IMR-90 (cell line): ENCODE measurements at regions not wholly inside any gene's neighbourhood (a gene's known extent, or its start where the extent isn't known, plus 50 kb on each side); places are given as distances from the start of the nearest gene placed in this dataset.

Experiments used
- ATAC-seq: fragments of 200-7000 bp; cut with Tn5 transposase; 2 replicates; pipeline ENCODE4 v1.9.1; 2020; ENCODE audit warnings: low read depth, mild to moderate bottlenecking, moderate library complexity
- BruUV-seq: library from RNA; stranded (reverse); fragments of 400-500 nt; replicated peaks from 2 replicates; lab custom pipeline; 2021; lab: Mats Ljungman, UMichigan
- CTCF ChIA-PET: fragments of 300-600 bp; formaldehyde crosslinking; extraction: SDS; loops from one replicate; lab custom pipeline; 2021; ENCODE audit warnings: antibody characterized with exemption; lab: Yijun Ruan, JAX
- POLR2A ChIA-PET: fragments of 300-600 bp; sonication (Branson Sonifier 250); formaldehyde crosslinking; loops from one replicate; lab custom pipeline; 2022; ENCODE audit warnings: antibody characterized with exemption; ENCODE audit not compliant: unreplicated experiment; lab: Charles Lee
- DNase-seq: peaks from one replicate; pipeline ENCODE4 v3.0.0; 2013
- H2AFZ ChIP-seq: replicated peaks from 2 replicates; pipeline ENCODE3; 2013; ENCODE audit warnings: low read length, mild to moderate bottlenecking; ENCODE audit not compliant: poor library complexity
- H2AK5ac ChIP-seq: 2 replicates; pipeline ENCODE4 v1.6.1; 2013; ENCODE audit warnings: low read depth, low read length, inconsistent platforms
- H2AK9ac ChIP-seq: replicated peaks from 2 replicates; pipeline ENCODE3; 2013; ENCODE audit warnings: mild to moderate bottlenecking, low read depth, low read length, moderate library complexity; ENCODE audit not compliant: poor library complexity
- H2BK120ac ChIP-seq: 2 replicates; pipeline ENCODE4 v1.6.1; 2013; ENCODE audit warnings: low read depth, low read length, inconsistent platforms
- H2BK15ac ChIP-seq: 3 replicates; pipeline ENCODE4 v1.6.1; 2013; ENCODE audit warnings: low read depth, low read length, inconsistent platforms
- H2BK20ac ChIP-seq: 2 replicates; pipeline ENCODE4 v1.6.1; 2013; ENCODE audit warnings: low read depth, mild to moderate bottlenecking, inconsistent platforms, low read length, moderate library complexity
- H2BK5ac ChIP-seq: 2 replicates; pipeline ENCODE4 v1.6.1; 2013; ENCODE audit warnings: mild to moderate bottlenecking, low read depth, low read length, inconsistent platforms; ENCODE audit not compliant: poor library complexity, severe bottlenecking
- H3K14ac ChIP-seq: replicated peaks from 2 replicates; pipeline ENCODE4 v1.6.1; 2013; ENCODE audit warnings: low read depth, low read length, inconsistent platforms
- H3K18ac ChIP-seq: 2 replicates; pipeline ENCODE4 v1.6.1; 2013; ENCODE audit warnings: low read depth, low read length, control low read depth
- H3K23ac ChIP-seq: 2 replicates; pipeline ENCODE4 v1.6.1; 2013; ENCODE audit warnings: low read depth, low read length, inconsistent platforms
- H3K27ac ChIP-seq: 2 replicates; pipeline ENCODE4 v1.5.1; 2013; ENCODE audit warnings: mild to moderate bottlenecking, control low read depth, low read length; ENCODE audit not compliant: insufficient read depth
- H3K27me3 ChIP-seq: 2 replicates; pipeline ENCODE4 v1.6.1; 2013; ENCODE audit warnings: low read length; ENCODE audit not compliant: control insufficient read depth, insufficient read depth
- H3K36me3 ChIP-seq: 2 replicates; pipeline ENCODE4 v1.6.1; 2013; ENCODE audit warnings: low read length, mixed read lengths; ENCODE audit not compliant: control insufficient read depth, insufficient read depth
- H3K4ac ChIP-seq: 2 replicates; pipeline ENCODE4 v1.6.1; 2013; ENCODE audit warnings: low read depth, low read length, inconsistent platforms
- H3K4me1 ChIP-seq: 2 replicates; pipeline ENCODE4 v1.6.1; 2013; ENCODE audit warnings: low read length, mixed read lengths; ENCODE audit not compliant: control insufficient read depth, insufficient read depth
- H3K4me2 ChIP-seq: 2 replicates; pipeline ENCODE4 v1.6.1; 2013; ENCODE audit warnings: low read depth, mild to moderate bottlenecking, control low read depth, low read length, moderate library complexity
- H3K4me3 ChIP-seq: 2 replicates; pipeline ENCODE4 v1.5.1; 2013; ENCODE audit warnings: low read depth, mild to moderate bottlenecking, control low read depth, low read length, moderate library complexity; ENCODE audit not compliant: insufficient read depth
- H3K56ac ChIP-seq: 2 replicates; pipeline ENCODE4 v1.6.1; 2013; ENCODE audit warnings: low read length, inconsistent platforms; ENCODE audit not compliant: insufficient read depth; ENCODE audit errors: extremely low read depth
- H3K79me1 ChIP-seq, 2 experiments: 2 replicates each; pipeline ENCODE4 v1.6.1; 2013; ENCODE audit warnings: low read length in 2 of 2, inconsistent platforms in 1 of 2, low read depth in 1 of 2
- H3K9ac ChIP-seq: 2 replicates; pipeline ENCODE4 v1.6.1; 2013; ENCODE audit warnings: low read depth, low read length, control low read depth
- H3K9me1 ChIP-seq: 2 replicates; pipeline ENCODE4 v1.6.1; 2013; ENCODE audit warnings: low read length, inconsistent platforms; ENCODE audit not compliant: insufficient read depth
- H3K9me3 ChIP-seq: 2 replicates; pipeline ENCODE4 v1.6.1; 2013; ENCODE audit warnings: low read length; ENCODE audit not compliant: control insufficient read depth, insufficient read depth
- H4K20me1 ChIP-seq: 2 replicates; pipeline ENCODE4 v1.6.1; 2013; ENCODE audit warnings: low read length, inconsistent platforms; ENCODE audit not compliant: insufficient read depth
- H4K5ac ChIP-seq: 2 replicates; pipeline ENCODE4 v1.6.1; 2013; ENCODE audit warnings: mild to moderate bottlenecking, low read depth, low read length, control low read depth
- H4K8ac ChIP-seq, 2 experiments: 2 replicates each; pipeline ENCODE4 v1.6.1; 2013; ENCODE audit warnings: low read depth in 2 of 2, low read length in 2 of 2, control low read depth in 1 of 2, inconsistent platforms in 1 of 2
- H4K91ac ChIP-seq: 2 replicates; pipeline ENCODE4 v1.6.1; 2013; ENCODE audit warnings: low read depth, low read length, inconsistent platforms; ENCODE audit not compliant: insufficient read depth
- BHLHE40 ChIP-seq: fragments of 150-350 bp; IDR thresholded peaks from 2 replicates; pipeline ENCODE4 v1.6.1; 2016; ENCODE audit warnings: mild to moderate bottlenecking, low read depth, low read length
- CEBPB ChIP-seq: IDR thresholded peaks from 2 replicates; pipeline ENCODE4 v1.6.1; 2012; ENCODE audit warnings: low read depth, low read length, improper control_type of control experiment
- CHD1 ChIP-seq: IDR thresholded peaks from 2 replicates; pipeline ENCODE4 v1.6.1; 2012; ENCODE audit warnings: low read depth, low read length, improper control_type of control experiment
- CTCF ChIP-seq: conservative IDR thresholded peaks from 2 replicates; pipeline ENCODE4 v1.5.1; 2012; ENCODE audit warnings: mild to moderate bottlenecking, low read depth, low read length, improper control_type of control experiment
- MXI1 ChIP-seq: IDR thresholded peaks from 2 replicates; pipeline ENCODE4 v1.6.1; 2012; ENCODE audit warnings: low read depth, mild to moderate bottlenecking, low read length, moderate library complexity, borderline replicate concordance
- NFE2L2 ChIP-seq: fragments of 150-350 bp; IDR thresholded peaks from 2 replicates; pipeline ENCODE4 v1.6.1; 2016; ENCODE audit warnings: low read depth, mild to moderate bottlenecking, low read length
- POLR2A ChIP-seq: IDR thresholded peaks from 2 replicates; pipeline ENCODE4 v1.6.1; 2012; ENCODE audit warnings: mild to moderate bottlenecking, low read depth, low read length
- RAD21 ChIP-seq: IDR thresholded peaks from 2 replicates; pipeline ENCODE4 v1.6.1; 2012; ENCODE audit warnings: low read length, improper control_type of control experiment
- SMC3 ChIP-seq: fragments of 150-350 bp; IDR thresholded peaks from 2 replicates; pipeline ENCODE4 v1.6.1; 2016; ENCODE audit warnings: low read depth, mild to moderate bottlenecking, antibody characterized with exemption, low read length, moderate library complexity
- WGBS, 2 experiments: methylation state at CpG; one replicate each; pipeline versions ENCODE4 v1.1.5 to v1.1.7; 2013; ENCODE audit warnings: missing lambda C conversion rate in 2 of 2; ENCODE audit not compliant: insufficient read length in 1 of 2; ENCODE audit errors: extremely low coverage in 2 of 2; 5-methylcytosine and 5-hydroxymethylcytosine counted together
- dilution Hi-C: fragments of 300-500 bp; cut with HindIII; formaldehyde crosslinking; loops from one replicate; pipeline ENCODE4 v1.14.3; 2018; ENCODE audit warnings: low sequenced_read_pairs; ENCODE audit not compliant: unreplicated experiment
- in situ Hi-C: fragments of 300-500 bp; cut with MboI; formaldehyde crosslinking; loops from 3 replicates; pipeline ENCODE4 v1.14.3; 2019; ENCODE audit warnings: low sequenced_read_pairs, inconsistent platforms, mixed read lengths
- intact Hi-C: fragments of 100-400 bp; cut with micrococcal nuclease; formaldehyde crosslinking; loops from 2 replicates; pipeline ENCODE4 v1.10.0; 2022

GRCh38 chr13:31431722-31432137 is 232.0 kb downstream of the B3GLCT start:
- no peak overlapping the region for H3K56ac ChIP-seq
- no peak overlapping the region for H3K23ac ChIP-seq
- no peak overlapping the region for H3K14ac ChIP-seq
- H2AFZ ChIP-seq: no peak overlapping the region
- H3K79me1 ChIP-seq: no peaks in the 10 kb centered on the region
- H2BK5ac ChIP-seq: no peak overlapping the region
- no peak overlapping the region for H4K5ac ChIP-seq
- no peaks in the 10 kb centered on the region for H3K36me3 ChIP-seq
- no peak overlapping the region for H3K27ac ChIP-seq
- no peak overlapping the region for H2BK20ac ChIP-seq
- H3K18ac ChIP-seq: no peak overlapping the region
- dilution Hi-C loops: no loop called here
- no peak overlapping the region for H2BK15ac ChIP-seq
- intact Hi-C loops: loop anchor here (1.0 kb wide), 2 partner anchors 311 to 366 kb away; no protein-coding TSS in a partner anchor
- H3K4me1 ChIP-seq: no peaks in the 10 kb centered on the region
- no peak overlapping the region for H2AK9ac ChIP-seq
- H3K9me3 ChIP-seq: no peaks in the 10 kb centered on the region
- in situ Hi-C loops: loop anchor here (5.0 kb wide), 1 partner anchor 366 kb away; no protein-coding TSS in a partner anchor
- H3K4me2 ChIP-seq: no peak overlapping the region
- no peaks in the 10 kb centered on the region for H3K9me1 ChIP-seq
- H2AK5ac ChIP-seq: no peak overlapping the region
- H2BK120ac ChIP-seq: no peak overlapping the region
- H4K20me1 ChIP-seq: no peaks in the 10 kb centered on the region
- TF ChIP-seq MXI1 (no peak), CHD1 (no peak), CEBPB (no peak), POLR2A (no peak), RAD21 (peak; percentile 61), SMC3 (peak; percentile 38; the same call in 1 of the 2 replicates), CTCF (peak; percentile 61), BHLHE40 (no peak), NFE2L2 (no peak)
- no peak overlapping the region for H3K4ac ChIP-seq
- ATAC-seq (peak; percentile 67; the same call in 1 of the 2 replicates), DNase-seq (peak; percentile 28)
- H3K9ac ChIP-seq: no peak overlapping the region
- peaks cover 28% of the 10 kb centered on the region for H3K27me3 ChIP-seq
- BruUV-seq: no TSS peak
- H4K8ac ChIP-seq: no peak overlapping the region
- no peak overlapping the region for H3K4me3 ChIP-seq
- POLR2A ChIA-PET: no interaction called here
- CTCF ChIA-PET: interaction anchor here (1.0 kb wide), 3 partner anchors 10 to 17 kb away, joined by 3 to 4 read pairs (median 3); no protein-coding TSS in a partner anchor
- WGBS, 2 experiments: no CpG with 5 or more reads among the region's 4 CpGs
- H4K91ac ChIP-seq: no peak overlapping the region
